HCT116 (cell line): ENCODE measurements at regions not wholly inside any gene's neighbourhood (a gene's known extent, or its start where the extent isn't known, plus 50 kb on each side); places are given as distances from the start of the nearest gene placed in this dataset.

Experiments used
- ATAC-seq: fragments of 200-7000 bp; cut with Tn5 transposase; 2 replicates; pipeline ENCODE4 v1.9.1; 2020; ENCODE audit warnings: mild to moderate bottlenecking, moderate library complexity
- BruUV-seq: library from RNA; stranded (reverse); fragments of 400-500 nt; replicated peaks from 2 replicates; lab custom pipeline; 2021; lab: Mats Ljungman, UMichigan
- CTCF ChIA-PET: fragments of 300-600 bp; sonication (Branson Sonifier 250); formaldehyde crosslinking; loops from one replicate; lab custom pipeline; 2021; ENCODE audit warnings: antibody characterized with exemption; lab: Charles Lee
- POLR2A ChIA-PET: fragments of 300-600, 350-600 bp; sonication (Branson Sonifier 250); formaldehyde crosslinking; loops from one replicate; lab custom pipeline; 2021; ENCODE audit warnings: antibody characterized with exemption; lab: Charles Lee
- RAD21 ChIA-PET, 2 experiments: fragments of 300-600 bp; sonication (Branson Sonifier 250); formaldehyde crosslinking; loops; one replicate each; lab custom pipeline; 2023; ENCODE audit warnings: low total read pairs in 2 of 2; ENCODE audit not compliant: uncharacterized antibody in 2 of 2, unreplicated experiment in 2 of 2, low non-redundant PET in 1 of 2; lab: Charles Lee
- DNase-seq: peaks from one replicate; pipeline ENCODE4 v3.0.0-alpha.2; 2010; ENCODE audit warnings: low read depth, low spot score
- H2AFZ ChIP-seq: fragments of 200-600 bp; shearing (Covaris generic), sonication (generic); 2 replicates; pipeline ENCODE4 v1.6.1; 2017; ENCODE audit warnings: low read depth, mixed run types, mixed read lengths, antibody characterized with exemption, low read length; ENCODE audit not compliant: poor library complexity, severe bottlenecking
- H3K27ac ChIP-seq: 2 replicates; pipeline ENCODE4 v1.5.1; 2012; ENCODE audit warnings: low read depth, low read length
- H3K27me3 ChIP-seq: fragments of 200-600 bp; sonication (generic); 2 replicates; pipeline ENCODE4 v1.6.1; 2016; ENCODE audit warnings: mixed run types, low read length, mixed read lengths; ENCODE audit not compliant: insufficient read depth
- H3K36me3 ChIP-seq, 2 experiments: fragments of 200-500 bp in 1 of 2; fragments of 200-600 bp in 1 of 2; sonication (Bioruptor generic) in 1 of 2; sonication (generic) in 1 of 2; 2 replicates each; pipeline versions ENCODE4 v1.5.1 to v1.6.1; 2014 to 2016; ENCODE audit warnings: low read length in 2 of 2, inconsistent platforms in 1 of 2, mixed read lengths in 1 of 2, mixed run types in 1 of 2; ENCODE audit not compliant: insufficient read depth in 2 of 2, control insufficient read depth in 1 of 2
- H3K4me1 ChIP-seq, 2 experiments: fragments of 200-600 bp in 1 of 2; sonication (generic) in 1 of 2; 2 replicates each; pipeline versions ENCODE4 v1.5.1 to v1.6.1; 2012 to 2017; ENCODE audit warnings: low read length in 2 of 2, inconsistent platforms in 1 of 2, mild to moderate bottlenecking in 1 of 2, mixed read lengths in 1 of 2, mixed run types in 1 of 2, moderate library complexity in 1 of 2; ENCODE audit not compliant: insufficient read depth in 2 of 2, control insufficient read depth in 1 of 2
- H3K4me2 ChIP-seq: fragments of 200-600 bp; sonication (generic); 2 replicates; pipeline ENCODE4 v1.6.1; 2017; ENCODE audit warnings: mixed run types, low read length, mixed read lengths
- H3K4me3 ChIP-seq, 2 experiments: fragments of 200-600 bp in 1 of 2; sonication (generic) in 1 of 2; replicated peaks in 1 of 2; 2 replicates each; pipeline ENCODE4 v1.5.1; 2011 to 2016; ENCODE audit warnings: low read length in 2 of 2, control low read depth in 1 of 2, low read depth in 1 of 2, mild to moderate bottlenecking in 1 of 2, mixed read lengths in 1 of 2, mixed run types in 1 of 2
- H3K79me2 ChIP-seq: fragments of 200-600 bp; sonication (generic); 2 replicates; pipeline ENCODE4 v1.6.1; 2017; ENCODE audit warnings: mild to moderate bottlenecking, mixed run types, low read length, moderate library complexity, mixed read lengths; ENCODE audit not compliant: insufficient read depth
- H3K9ac ChIP-seq: fragments of 200-600 bp; sonication (generic); 2 replicates; pipeline ENCODE4 v1.6.1; 2016; ENCODE audit warnings: low read length, mixed read lengths
- H3K9me2 ChIP-seq: fragments of 200-600 bp; sonication (generic), shearing (Covaris generic); 2 replicates; pipeline ENCODE4 v1.6.1; 2017; ENCODE audit warnings: mixed run types, mild to moderate bottlenecking, moderate library complexity; ENCODE audit not compliant: insufficient read depth
- H3K9me3 ChIP-seq, 2 experiments: fragments of 200-500 bp in 1 of 2; fragments of 200-600 bp in 1 of 2; sonication (Bioruptor generic) in 1 of 2; sonication (generic) in 1 of 2; 2 replicates each; pipeline ENCODE4 v1.6.1; 2014 to 2017; ENCODE audit warnings: low read length in 2 of 2, mixed read lengths in 2 of 2, inconsistent platforms in 1 of 2, low read depth in 1 of 2, mild to moderate bottlenecking in 1 of 2, mixed run types in 1 of 2, moderate library complexity in 1 of 2; ENCODE audit not compliant: control insufficient read depth in 1 of 2, insufficient read depth in 1 of 2
- H4K20me1 ChIP-seq: fragments of 200-600 bp; sonication (generic), shearing (Covaris generic); 2 replicates; pipeline ENCODE4 v1.6.1; 2017; ENCODE audit warnings: mixed run types, mild to moderate bottlenecking, moderate library complexity; ENCODE audit not compliant: insufficient read depth
- CBX3 ChIP-seq: IDR thresholded peaks from 2 replicates; pipeline ENCODE4 v1.6.1; 2012; ENCODE audit warnings: low read depth
- ELF1 ChIP-seq: IDR thresholded peaks from 2 replicates; pipeline ENCODE4 v1.6.1; 2012; ENCODE audit warnings: low read depth, borderline replicate concordance
- JUND ChIP-seq: IDR thresholded peaks from 2 replicates; pipeline ENCODE4 v1.6.1; 2012
- SP1 ChIP-seq: IDR thresholded peaks from 2 replicates; pipeline ENCODE4 v1.6.1; 2012; ENCODE audit warnings: low read depth
- SRF ChIP-seq: IDR thresholded peaks from 2 replicates; pipeline ENCODE4 v1.6.1; 2012; ENCODE audit warnings: low read depth
- intact Hi-C: fragments of 100-400 bp; cut with micrococcal nuclease; formaldehyde crosslinking; loops from 2 replicates; pipeline ENCODE4 v1.10.0; 2022
- TF ChIP-seq, protein P1 (sequence below): IDR thresholded peaks from 2 replicates; pipeline ENCODE4 v1.6.1; 2012
- TF ChIP-seq, protein P2 (sequence below): IDR thresholded peaks from 2 replicates; pipeline ENCODE4 v1.6.1; 2011; ENCODE audit warnings: mild to moderate bottlenecking, low read length, moderate library complexity; ENCODE audit not compliant: insufficient replicate concordance; ENCODE audit errors: extremely low read depth
- TF ChIP-seq, protein P3 (sequence below): IDR thresholded peaks from 2 replicates; pipeline ENCODE4 v1.6.1; 2012
- TF ChIP-seq, protein P4 (sequence below): IDR thresholded peaks from 2 replicates; pipeline ENCODE4 v1.6.1; 2012; ENCODE audit warnings: low read depth

DNA sequence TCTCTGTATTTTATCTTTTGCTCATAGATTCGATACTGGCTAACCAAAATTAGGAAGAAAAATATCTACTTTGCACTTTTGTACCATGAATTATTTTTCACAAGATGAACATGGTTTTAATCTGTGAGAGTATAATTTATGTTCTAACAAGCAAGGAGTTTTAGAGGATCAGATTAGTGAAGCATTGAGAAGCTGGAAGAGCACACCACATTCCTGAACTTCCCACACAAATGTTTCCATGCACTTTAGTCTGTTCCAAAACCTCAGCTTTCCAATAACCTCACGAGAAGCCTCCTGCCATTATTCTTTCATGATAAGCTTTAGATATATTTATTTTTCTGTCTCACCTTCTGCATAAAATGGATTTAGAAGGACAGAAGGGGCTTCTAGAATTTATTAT is 98.7 kb upstream of the MPDZ start (continued):
- TF ChIP-seq, protein P1, sequence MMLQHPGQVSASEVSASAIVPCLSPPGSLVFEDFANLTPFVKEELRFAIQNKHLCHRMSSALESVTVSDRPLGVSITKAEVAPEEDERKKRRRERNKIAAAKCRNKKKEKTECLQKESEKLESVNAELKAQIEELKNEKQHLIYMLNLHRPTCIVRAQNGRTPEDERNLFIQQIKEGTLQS, result no peak

DNA sequence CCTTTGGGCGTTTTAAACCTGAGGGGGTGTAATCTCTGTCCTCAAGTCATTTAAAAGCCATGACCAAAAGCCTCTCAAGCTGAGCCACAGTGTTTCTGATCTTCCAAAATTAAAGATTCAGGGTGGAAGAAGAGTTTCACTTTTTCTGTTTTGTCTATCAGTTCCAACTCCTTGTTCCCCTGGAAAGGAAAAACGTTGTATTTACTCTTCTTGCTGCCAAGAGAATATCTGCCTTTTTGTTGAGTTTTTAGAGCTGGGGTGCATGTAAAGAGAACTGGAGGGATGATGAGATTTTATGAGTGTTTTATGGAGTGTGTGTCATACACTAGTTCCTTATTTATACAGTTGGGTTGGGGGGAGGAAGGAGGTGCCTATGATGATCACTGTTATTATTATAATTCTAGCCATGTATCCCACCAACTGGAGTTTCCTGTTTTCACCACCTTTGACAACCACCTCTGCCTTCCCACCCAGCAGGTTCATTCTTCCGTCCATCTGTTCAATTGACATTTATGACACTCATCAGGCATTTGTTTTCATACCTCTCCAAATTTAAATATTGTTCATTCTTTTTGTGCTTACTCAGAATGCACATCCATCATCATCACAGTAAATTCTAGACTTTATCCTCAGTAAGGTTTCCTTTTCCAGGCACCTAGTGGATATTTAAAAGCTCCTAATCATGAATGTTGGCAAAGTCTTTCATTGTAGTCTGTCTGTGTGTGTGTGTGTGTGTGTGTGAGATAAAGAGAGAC is 97.9 kb upstream of the MPDZ start:
- DNase-seq (no peak), ATAC-seq (no peak)
- no peaks in the 10 kb centered on the region for H4K20me1 ChIP-seq
- H3K27ac ChIP-seq, result no peak overlapping the region
- H3K4me2 ChIP-seq, result no peak overlapping the region
- no peak overlapping the region for H3K4me3 ChIP-seq
- no TSS peak for BruUV-seq
- no peak overlapping the region for H2AFZ ChIP-seq
- TF ChIP-seq ELF1 (no peak), JUND (no peak), CBX3 (no peak), SRF (no peak), SP1 (no peak)
- TF ChIP-seq, protein P2, sequence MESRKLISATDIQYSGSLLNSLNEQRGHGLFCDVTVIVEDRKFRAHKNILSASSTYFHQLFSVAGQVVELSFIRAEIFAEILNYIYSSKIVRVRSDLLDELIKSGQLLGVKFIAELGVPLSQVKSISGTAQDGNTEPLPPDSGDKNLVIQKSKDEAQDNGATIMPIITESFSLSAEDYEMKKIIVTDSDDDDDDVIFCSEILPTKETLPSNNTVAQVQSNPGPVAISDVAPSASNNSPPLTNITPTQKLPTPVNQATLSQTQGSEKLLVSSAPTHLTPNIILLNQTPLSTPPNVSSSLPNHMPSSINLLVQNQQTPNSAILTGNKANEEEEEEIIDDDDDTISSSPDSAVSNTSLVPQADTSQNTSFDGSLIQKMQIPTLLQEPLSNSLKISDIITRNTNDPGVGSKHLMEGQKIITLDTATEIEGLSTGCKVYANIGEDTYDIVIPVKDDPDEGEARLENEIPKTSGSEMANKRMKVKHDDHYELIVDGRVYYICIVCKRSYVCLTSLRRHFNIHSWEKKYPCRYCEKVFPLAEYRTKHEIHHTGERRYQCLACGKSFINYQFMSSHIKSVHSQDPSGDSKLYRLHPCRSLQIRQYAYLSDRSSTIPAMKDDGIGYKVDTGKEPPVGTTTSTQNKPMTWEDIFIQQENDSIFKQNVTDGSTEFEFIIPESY, result no peak
- TF ChIP-seq, protein P3, sequence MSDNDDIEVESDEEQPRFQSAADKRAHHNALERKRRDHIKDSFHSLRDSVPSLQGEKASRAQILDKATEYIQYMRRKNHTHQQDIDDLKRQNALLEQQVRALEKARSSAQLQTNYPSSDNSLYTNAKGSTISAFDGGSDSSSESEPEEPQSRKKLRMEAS, result no peak
- TF ChIP-seq, protein P4, sequence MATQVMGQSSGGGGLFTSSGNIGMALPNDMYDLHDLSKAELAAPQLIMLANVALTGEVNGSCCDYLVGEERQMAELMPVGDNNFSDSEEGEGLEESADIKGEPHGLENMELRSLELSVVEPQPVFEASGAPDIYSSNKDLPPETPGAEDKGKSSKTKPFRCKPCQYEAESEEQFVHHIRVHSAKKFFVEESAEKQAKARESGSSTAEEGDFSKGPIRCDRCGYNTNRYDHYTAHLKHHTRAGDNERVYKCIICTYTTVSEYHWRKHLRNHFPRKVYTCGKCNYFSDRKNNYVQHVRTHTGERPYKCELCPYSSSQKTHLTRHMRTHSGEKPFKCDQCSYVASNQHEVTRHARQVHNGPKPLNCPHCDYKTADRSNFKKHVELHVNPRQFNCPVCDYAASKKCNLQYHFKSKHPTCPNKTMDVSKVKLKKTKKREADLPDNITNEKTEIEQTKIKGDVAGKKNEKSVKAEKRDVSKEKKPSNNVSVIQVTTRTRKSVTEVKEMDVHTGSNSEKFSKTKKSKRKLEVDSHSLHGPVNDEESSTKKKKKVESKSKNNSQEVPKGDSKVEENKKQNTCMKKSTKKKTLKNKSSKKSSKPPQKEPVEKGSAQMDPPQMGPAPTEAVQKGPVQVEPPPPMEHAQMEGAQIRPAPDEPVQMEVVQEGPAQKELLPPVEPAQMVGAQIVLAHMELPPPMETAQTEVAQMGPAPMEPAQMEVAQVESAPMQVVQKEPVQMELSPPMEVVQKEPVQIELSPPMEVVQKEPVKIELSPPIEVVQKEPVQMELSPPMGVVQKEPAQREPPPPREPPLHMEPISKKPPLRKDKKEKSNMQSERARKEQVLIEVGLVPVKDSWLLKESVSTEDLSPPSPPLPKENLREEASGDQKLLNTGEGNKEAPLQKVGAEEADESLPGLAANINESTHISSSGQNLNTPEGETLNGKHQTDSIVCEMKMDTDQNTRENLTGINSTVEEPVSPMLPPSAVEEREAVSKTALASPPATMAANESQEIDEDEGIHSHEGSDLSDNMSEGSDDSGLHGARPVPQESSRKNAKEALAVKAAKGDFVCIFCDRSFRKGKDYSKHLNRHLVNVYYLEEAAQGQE, result no peak
- H3K4me1 ChIP-seq, result no peaks in the 10 kb centered on the region
- H3K79me2 ChIP-seq, result no peaks in the 10 kb centered on the region
- ChIA-PET POLR2A (no interaction called here), CTCF (no interaction called here), RAD21 (no interaction called here)
- H3K36me3 ChIP-seq, result no peaks in the 10 kb centered on the region
- intact Hi-C loops, result no loop called here
- H3K9me2 ChIP-seq, result no peaks in the 10 kb centered on the region
- H3K27me3 ChIP-seq, result no peaks in the 10 kb centered on the region
- H3K9me3 ChIP-seq, result no peaks in the 10 kb centered on the region
- H3K9ac ChIP-seq, result no peak overlapping the region
